NAMALWA (cell line): ENCODE measurements at regions not wholly inside any gene's neighbourhood (a gene's known extent, or its start where the extent isn't known, plus 50 kb on each side); places are given as distances from the start of the nearest gene placed in this dataset.
"Not testable (repeated sequence)": the region's sequence is repeated elsewhere in the genome, so short reads cannot be mapped to it uniquely, and the experiment has no call there.

Experiments used
- DNase-seq: peaks from one replicate; pipeline ENCODE4 v3.0.0-alpha.2; 2015; ENCODE audit warnings: low spot score

DNA sequence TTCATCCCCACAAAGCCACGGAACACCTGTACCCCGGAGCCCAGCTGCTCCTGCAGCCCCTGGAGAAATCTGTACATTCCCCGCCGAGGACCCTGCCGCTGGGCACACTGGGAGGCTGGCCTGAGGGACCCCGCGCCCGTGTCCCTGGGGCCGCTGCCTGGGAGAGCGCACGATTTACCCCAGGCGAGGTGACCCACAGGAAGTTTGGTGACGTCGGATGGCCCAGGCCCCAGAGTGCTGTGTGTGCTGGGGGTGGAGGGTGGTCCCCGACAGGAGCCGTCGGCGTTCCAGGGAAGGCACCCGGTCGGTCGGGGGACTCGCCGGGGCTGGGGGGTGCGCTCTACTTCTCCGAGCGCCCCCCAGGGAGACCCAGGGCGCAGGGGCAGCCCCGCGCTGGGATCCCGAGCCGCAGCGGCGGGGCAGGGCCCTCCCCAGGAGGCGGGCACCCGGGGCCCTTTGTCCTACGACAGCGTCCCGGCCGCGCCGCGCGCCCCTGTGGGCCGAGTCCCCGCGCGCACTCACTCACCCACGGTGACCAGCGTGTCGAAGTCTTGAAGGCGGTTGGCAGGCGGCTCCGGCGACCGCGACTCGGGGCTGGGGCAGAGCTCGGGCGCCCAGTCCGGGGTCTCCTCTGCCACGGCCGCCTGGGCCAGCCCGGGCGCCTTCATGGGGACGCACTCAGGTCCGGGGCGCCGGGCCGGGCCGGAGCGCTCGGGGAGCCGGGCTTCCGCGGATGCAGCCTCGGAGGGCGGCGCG lies 206.4 kb upstream of the PRKX start:
- not testable (repeated sequence) for DNase-seq

DNA sequence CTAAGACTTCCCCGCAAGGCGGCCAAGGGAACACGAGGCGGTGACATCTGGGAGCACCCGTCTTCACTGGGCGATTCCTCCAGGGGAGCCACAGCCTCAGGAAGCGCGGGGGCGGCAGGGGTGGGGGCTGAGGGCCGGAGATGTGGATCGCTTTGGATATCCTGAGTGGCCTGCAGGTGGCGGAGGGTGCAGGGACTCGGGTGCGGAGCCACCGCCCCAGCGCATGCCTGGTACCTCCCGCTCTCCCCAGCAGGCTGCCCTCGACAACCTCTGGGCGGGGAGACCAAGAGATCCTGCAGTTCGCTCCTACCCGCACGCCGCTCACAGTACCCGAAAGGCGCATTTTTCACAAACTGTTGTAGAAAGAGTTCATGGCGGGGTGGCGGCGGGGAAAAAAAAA lies 201.4 kb upstream of the PRKX start:
- DNase-seq: not testable (repeated sequence)

DNA sequence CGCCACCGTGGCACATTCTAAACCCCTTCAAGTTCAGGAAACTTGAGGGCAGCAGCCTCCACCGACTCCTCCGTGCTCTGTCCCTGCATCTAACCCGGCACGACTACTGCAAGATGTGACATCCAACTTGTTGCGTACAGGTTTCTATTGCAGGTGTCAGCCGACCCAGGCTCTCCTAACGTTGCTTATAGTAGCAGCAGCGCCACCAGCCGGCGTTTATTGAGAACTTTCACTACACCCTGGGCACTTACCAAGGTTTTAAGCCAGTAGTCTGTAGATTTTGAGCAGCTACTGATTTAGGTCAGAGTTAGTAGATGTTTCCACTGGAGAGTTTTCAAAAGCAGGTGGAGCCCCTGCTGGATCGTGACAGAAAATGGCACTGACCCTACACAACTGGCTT lies 200.6 kb upstream of the PRKX start:
- DNase-seq: not testable (repeated sequence)

DNA sequence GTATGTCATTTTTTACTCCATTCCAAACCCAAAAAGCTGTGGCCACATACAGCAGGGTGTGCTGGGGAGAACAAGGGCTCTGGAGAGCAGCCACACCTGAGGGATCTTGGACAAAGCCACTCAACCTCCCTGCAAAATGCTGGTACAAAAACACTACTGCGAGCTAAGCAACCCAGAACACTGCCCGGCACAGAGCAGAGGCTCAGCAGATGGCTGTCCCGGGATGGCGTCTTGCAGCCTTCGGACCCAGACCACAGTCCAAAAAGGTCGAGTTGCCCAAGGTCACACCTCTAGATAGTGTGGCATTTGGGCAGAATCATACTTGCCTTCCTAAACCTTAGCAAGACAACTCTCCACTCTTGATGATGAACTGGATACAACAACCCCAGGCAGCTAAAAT lies 197.6 kb upstream of the PRKX start:
- not testable (repeated sequence) for DNase-seq

DNA sequence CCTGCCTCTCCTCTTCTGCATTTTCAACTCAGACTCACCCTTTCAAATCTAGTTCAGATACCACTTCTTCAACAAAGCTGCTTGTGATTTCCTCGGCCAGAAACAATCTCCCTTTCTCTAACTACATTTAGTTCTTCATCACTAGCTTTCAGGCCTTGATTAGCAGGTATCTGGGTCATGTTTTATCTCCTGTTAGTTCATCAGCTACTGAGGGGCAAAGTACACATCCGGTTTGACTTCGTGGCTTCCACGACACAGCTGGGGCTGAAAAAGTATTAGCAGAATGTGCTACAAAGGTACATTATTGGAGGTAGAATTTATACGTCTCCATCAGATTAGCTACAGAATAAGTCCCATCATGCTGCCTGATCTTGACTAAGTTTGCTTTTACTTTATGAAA lies 197.2 kb upstream of the PRKX start:
- DNase-seq: not testable (repeated sequence)

DNA sequence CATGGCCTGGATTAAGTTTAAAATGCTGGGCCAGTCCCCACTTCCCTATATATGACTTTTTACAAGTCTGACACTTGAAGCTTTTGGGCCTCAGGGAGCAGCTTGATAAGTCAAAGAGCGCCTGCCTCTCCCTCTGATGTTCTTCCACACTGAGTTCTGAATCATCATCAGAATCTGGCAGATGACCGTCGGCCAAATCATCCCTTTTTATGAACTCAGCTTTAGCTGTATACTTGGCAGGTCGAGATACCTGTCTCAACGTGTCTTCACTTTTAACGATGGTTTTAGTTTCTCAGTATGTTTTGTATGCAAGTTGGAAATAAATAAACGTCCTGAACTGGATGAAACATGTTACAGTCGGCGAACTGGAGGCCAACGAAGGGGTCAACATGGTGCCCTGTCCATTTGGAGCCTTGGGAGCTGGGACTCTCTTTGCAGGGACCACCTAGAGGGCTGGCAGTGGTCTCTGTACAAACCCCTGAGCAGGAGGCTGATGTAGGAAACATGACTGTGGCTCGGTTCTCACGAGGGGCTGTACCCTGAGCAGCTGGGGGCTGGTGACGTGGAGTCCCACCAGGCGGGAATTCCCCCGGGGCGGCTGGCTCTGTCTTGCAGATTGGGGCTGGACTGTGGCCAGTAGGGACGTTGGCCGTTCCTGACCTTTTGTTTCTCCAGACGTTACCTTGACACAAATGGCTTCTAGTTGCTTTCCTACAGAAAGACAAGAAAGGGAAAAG lies 192.2 kb upstream of the PRKX start:
- DNase-seq: not testable (repeated sequence)

DNA sequence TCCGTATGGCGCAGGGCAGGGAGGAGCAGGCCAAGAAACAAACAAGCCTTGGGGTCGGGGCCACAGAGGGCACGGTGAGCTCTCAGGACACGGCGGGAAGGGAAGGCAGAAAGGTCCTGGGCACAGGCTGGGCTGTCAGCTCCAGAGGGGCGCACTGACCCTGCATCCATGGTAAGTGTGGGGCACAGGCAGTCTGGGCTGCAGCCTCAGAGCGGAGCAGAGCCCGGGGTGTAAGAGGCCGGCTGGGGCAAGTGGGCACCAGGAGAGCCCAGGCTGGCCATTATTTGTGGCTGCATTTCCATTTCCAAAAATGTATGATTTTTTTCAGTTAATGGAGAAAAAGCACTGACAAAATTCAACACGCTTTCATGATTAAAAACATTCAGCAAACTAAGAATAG lies 188.8 kb upstream of the PRKX start:
- DNase-seq: not testable (repeated sequence)

DNA sequence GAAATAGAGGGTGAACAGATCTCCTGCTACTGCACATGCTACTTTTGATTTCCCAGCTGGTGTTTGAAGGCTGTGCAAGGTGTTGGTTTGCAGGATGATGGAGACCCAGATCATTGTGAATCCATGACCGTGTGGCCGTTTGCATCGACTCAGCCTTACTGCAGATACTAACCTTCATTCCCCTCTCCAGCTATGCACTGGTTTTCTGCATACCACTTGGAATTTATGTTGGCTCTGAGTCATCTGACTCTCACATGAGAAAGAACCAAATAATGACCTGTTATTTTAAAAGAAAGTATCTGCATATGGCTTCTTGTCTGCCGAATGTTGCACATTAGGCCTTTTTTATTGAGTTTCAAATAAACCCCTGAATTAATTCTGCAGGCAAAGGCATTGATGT lies 183.3 kb upstream of the PRKX start:
- DNase-seq: not testable (repeated sequence)

DNA sequence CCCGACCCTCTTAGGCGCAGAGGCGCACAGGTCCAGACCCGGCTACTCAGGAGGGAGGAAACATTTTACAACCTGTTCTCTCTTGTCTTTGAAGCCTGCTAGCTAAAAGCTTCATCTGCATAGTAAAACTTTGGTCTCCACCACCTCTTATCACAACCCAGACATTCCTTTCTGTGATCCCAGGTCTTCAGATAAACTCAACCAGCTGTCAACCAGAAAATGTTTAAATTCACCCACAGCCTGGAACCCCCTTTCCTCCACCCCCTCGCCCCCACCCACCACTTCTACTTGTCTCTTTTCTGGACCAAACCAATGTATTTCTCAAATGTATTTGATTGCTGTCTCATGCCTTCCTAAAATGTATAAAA lies 169.1 kb upstream of the PRKX start:
- DNase-seq: not testable (repeated sequence)

DNA sequence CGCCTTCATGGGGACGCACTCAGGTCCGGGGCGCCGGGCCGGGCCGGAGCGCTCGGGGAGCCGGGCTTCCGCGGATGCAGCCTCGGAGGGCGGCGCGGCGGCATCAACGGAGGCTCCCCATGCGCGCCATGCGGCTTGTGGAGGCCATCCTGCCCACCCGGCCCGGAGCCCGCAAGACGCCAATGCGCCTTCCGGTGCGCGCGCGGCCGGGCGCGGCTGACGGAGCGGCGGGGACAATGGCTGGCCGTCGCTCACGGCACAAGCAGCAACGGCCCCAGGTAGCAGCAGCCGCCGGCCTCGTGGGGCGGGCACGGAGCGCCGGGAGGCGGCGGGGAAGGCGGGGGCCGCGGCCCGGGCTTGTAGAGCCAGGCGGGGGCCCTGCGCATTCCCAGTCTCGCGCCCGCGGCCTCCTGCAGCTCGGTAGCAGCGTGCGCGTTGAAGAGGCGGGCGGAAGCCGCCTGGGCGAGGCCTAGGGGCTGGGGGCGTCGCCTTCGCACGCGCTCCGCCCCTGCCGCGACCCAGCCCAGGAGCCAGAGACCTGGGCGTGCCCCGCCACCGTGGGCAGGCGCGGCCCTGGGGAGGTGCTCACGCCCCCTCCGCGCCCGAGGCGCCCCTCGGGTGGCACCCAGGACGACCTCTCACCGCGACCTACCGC lies 168.6 kb upstream of the PRKX start:
- not testable (repeated sequence) for DNase-seq

DNA sequence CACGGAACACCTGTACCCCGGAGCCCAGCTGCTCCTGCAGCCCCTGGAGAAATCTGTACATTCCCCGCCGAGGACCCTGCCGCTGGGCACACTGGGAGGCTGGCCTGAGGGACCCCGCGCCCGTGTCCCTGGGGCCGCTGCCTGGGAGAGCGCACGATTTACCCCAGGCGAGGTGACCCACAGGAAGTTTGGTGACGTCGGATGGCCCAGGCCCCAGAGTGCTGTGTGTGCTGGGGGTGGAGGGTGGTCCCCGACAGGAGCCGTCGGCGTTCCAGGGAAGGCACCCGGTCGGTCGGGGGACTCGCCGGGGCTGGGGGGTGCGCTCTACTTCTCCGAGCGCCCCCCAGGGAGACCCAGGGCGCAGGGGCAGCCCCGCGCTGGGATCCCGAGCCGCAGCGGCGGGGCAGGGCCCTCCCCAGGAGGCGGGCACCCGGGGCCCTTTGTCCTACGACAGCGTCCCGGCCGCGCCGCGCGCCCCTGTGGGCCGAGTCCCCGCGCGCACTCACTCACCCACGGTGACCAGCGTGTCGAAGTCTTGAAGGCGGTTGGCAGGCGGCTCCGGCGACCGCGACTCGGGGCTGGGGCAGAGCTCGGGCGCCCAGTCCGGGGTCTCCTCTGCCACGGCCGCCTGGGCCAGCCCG lies 167.9 kb upstream of the PRKX start:
- not testable (repeated sequence) for DNase-seq

DNA sequence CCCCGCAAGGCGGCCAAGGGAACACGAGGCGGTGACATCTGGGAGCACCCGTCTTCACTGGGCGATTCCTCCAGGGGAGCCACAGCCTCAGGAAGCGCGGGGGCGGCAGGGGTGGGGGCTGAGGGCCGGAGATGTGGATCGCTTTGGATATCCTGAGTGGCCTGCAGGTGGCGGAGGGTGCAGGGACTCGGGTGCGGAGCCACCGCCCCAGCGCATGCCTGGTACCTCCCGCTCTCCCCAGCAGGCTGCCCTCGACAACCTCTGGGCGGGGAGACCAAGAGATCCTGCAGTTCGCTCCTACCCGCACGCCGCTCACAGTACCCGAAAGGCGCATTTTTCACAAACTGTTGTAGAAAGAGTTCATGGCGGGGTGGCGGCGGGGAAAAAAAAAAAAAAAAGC lies 162.9 kb upstream of the PRKX start:
- not testable (repeated sequence) for DNase-seq

DNA sequence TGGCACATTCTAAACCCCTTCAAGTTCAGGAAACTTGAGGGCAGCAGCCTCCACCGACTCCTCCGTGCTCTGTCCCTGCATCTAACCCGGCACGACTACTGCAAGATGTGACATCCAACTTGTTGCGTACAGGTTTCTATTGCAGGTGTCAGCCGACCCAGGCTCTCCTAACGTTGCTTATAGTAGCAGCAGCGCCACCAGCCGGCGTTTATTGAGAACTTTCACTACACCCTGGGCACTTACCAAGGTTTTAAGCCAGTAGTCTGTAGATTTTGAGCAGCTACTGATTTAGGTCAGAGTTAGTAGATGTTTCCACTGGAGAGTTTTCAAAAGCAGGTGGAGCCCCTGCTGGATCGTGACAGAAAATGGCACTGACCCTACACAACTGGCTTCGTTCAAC lies 162.2 kb upstream of the PRKX start:
- DNase-seq: not testable (repeated sequence)

DNA sequence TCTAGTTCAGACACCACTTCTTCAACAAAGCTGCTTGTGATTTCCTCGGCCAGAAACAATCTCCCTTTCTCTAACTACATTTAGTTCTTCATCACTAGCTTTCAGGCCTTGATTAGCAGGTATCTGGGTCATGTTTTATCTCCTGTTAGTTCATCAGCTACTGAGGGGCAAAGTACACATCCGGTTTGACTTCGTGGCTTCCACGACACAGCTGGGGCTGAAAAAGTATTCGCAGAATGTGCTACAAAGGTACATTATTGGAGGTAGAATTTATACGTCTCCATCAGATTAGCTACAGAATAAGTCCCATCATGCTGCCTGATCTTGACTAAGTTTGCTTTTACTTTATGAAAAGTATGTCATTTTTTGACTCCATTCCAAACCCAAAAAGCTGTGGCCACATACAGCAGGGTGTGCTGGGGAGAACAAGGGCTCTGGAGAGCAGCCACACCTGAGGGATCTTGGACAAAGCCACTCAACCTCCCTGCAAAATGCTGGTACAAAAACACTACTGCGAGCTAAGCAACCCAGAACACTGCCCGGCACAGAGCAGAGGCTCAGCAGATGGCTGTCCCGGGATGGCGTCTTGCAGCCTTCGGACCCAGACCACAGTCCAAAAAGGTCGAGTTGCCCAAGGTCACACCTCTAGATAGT lies 158.9 kb upstream of the PRKX start:
- not testable (repeated sequence) for DNase-seq

DNA sequence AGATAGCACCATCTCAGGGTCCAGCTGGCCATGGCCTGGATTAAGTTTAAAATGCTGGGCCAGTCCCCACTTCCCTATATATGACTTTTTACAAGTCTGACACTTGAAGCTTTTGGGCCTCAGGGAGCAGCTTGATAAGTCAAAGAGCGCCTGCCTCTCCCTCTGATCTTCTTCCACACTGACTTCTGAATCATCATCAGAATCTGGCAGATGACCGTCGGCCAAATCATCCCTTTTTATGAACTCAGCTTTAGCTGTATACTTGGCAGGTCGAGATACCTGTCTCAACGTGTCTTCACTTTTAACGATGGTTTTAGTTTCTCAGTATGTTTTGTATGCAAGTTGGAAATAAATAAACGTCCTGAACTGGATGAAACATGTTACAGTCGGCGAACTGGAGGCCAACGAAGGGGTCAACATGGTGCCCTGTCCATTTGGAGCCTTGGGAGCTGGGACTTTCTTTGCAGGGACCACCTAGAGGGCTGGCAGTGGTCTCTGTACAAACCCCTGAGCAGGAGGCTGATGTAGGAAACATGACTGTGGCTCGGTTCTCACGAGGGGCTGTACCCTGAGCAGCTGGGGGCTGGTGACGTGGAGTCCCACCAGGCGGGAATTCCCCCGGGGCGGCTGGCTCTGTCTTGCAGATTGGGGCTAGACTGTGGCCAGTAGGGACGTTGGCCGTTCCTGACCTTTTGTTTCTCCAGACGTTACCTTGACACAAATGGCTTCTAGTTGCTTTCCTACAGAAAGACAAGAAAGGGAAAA lies 153.8 kb upstream of the PRKX start:
- not testable (repeated sequence) for DNase-seq

DNA sequence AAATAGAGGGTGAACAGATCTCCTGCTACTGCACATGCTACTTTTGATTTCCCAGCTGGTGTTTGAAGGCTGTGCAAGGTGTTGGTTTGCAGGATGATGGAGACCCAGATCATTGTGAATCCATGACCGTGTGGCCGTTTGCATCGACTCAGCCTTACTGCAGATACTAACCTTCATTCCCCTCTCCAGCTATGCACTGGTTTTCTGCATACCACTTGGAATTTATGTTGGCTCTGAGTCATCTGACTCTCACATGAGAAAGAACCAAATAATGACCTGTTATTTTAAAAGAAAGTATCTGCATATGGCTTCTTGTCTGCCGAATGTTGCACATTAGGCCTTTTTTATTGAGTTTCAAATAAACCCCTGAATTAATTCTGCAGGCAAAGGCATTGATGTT lies 144.9 kb upstream of the PRKX start:
- DNase-seq: not testable (repeated sequence)

DNA sequence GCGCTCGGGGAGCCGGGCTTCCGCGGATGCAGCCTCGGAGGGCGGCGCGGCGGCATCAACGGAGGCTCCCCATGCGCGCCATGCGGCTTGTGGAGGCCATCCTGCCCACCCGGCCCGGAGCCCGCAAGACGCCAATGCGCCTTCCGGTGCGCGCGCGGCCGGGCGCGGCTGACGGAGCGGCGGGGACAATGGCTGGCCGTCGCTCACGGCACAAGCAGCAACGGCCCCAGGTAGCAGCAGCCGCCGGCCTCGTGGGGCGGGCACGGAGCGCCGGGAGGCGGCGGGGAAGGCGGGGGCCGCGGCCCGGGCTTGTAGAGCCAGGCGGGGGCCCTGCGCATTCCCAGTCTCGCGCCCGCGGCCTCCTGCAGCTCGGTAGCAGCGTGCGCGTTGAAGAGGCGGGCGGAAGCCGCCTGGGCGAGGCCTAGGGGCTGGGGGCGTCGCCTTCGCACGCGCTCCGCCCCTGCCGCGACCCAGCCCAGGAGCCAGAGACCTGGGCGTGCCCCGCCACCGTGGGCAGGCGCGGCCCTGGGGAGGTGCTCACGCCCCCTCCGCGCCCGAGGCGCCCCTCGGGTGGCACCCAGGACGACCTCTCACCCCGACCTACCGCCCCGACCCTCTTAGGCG lies 130.2 kb upstream of the PRKX start:
- DNase-seq: not testable (repeated sequence)

DNA sequence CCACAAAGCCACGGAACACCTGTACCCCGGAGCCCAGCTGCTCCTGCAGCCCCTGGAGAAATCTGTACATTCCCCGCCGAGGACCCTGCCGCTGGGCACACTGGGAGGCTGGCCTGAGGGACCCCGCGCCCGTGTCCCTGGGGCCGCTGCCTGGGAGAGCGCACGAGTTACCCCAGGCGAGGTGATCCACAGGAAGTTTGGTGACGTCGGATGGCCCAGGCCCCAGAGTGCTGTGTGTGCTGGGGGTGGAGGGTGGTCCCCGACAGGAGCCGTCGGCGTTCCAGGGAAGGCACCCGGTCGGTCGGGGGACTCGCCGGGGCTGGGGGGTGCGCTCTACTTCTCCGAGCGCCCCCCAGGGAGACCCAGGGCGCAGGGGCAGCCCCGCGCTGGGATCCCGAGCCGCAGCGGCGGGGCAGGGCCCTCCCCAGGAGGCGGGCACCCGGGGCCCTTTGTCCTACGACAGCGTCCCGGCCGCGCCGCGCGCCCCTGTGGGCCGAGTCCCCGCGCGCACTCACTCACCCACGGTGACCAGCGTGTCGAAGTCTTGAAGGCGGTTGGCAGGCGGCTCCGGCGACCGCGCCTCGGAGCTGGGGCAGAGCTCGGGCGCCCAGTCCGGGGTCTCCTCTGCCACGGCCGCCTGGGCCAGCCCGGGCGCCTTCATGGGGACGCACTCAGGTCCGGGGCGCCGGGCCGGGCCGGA lies 129.5 kb upstream of the PRKX start:
- not testable (repeated sequence) for DNase-seq

DNA sequence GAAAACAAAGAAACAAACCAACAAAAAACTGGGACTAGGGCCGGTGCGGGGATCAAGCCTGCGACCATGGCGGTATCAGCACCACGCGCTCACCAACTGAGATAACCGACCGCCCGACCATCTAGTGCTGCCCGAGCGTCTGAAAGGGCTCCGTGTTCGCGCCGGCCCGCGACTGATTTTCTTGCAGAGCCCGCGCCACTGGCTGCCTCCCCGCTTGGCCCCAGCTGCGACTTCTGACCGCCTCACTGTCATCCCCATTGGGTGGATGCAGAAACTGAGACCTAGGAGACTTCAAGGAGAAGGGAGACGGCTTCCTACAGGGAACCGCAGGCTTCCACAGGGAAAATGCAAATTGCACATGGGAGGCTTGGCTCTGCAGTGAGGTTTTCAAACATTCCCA lies 125.3 kb upstream of the PRKX start:
- not testable (repeated sequence) for DNase-seq
